GM23338 (cell line): ENCODE measurements at regions not wholly inside any gene's neighbourhood (a gene's known extent, or its start where the extent isn't known, plus 50 kb on each side); places are given as distances from the start of the nearest gene placed in this dataset.
A peak's percentile ranks its signal among the peaks of the same experiment; 100 is the strongest.

ENCODE experiments used
- ATAC-seq: fragments of 200-7000 bp; cut with Tn5 transposase; 3 replicates; pipeline ENCODE4 v1.9.1; 2020
- DNase-seq: peaks from one replicate; pipeline ENCODE4 v3.0.0-alpha.2; 2015; ENCODE audit warnings: low spot score
- H2AFZ ChIP-seq: fragments of 200-600 bp; sonication (generic); 2 replicates; pipeline ENCODE4 v1.8.0; 2016; ENCODE audit warnings: antibody characterized with exemption, mild to moderate bottlenecking, moderate library complexity
- H3F3A ChIP-seq: fragments of 200-600 bp; sonication (generic); replicated peaks from 2 replicates; pipeline ENCODE4 v1.8.0; 2017; ENCODE audit warnings: antibody characterized with exemption, mixed run types, low read depth
- H3K27ac ChIP-seq: fragments of 200-600 bp; sonication (generic); 2 replicates; pipeline ENCODE4 v1.6.1; 2016; ENCODE audit warnings: low read depth
- H3K27me3 ChIP-seq: fragments of 200-600 bp; sonication (generic); 2 replicates; pipeline ENCODE4 v1.8.0; 2016; ENCODE audit warnings: mild to moderate bottlenecking, mixed run types, moderate library complexity; ENCODE audit not compliant: insufficient read depth
- H3K36me3 ChIP-seq: fragments of 200-600 bp; sonication (generic); 2 replicates; pipeline ENCODE4 v1.8.0; 2016; ENCODE audit warnings: mild to moderate bottlenecking; ENCODE audit not compliant: insufficient read depth
- H3K4me1 ChIP-seq: fragments of 200-600 bp; sonication (generic); 2 replicates; pipeline ENCODE4 v1.8.0; 2016; ENCODE audit warnings: mild to moderate bottlenecking, moderate library complexity; ENCODE audit not compliant: insufficient read depth
- H3K4me2 ChIP-seq: fragments of 200-600 bp; sonication (generic); 2 replicates; pipeline ENCODE4 v1.7.1; 2017; ENCODE audit warnings: mixed run types
- H3K4me3 ChIP-seq: fragments of 200-600 bp; sonication (generic); 2 replicates; pipeline ENCODE4 v1.6.1; 2016; ENCODE audit warnings: mixed run types
- H3K79me2 ChIP-seq: fragments of 200-600 bp; sonication (generic); replicated peaks from 2 replicates; pipeline ENCODE4 v1.8.0; 2017; ENCODE audit warnings: mild to moderate bottlenecking; ENCODE audit not compliant: insufficient read depth
- H3K9me2 ChIP-seq: fragments of 200-600 bp; sonication (generic); 2 replicates; pipeline ENCODE4 v1.8.0; 2017; ENCODE audit not compliant: insufficient read depth
- H4K20me1 ChIP-seq: fragments of 200-600 bp; sonication (generic); replicated peaks from 2 replicates; pipeline ENCODE4 v1.8.0; 2017; ENCODE audit warnings: mild to moderate bottlenecking; ENCODE audit not compliant: insufficient read depth
- H3K27ac Mint-ChIP-seq: 2 replicates; pipeline ENCODE4 v1.8.0; 2020; ENCODE audit warnings: inconsistent platforms, mild to moderate bottlenecking, moderate library complexity, mixed read lengths
- H3K27me3 Mint-ChIP-seq: 3 replicates; pipeline ENCODE4 v1.8.0; 2022; ENCODE audit warnings: low read depth, mild to moderate bottlenecking, moderate library complexity, mixed read lengths, inconsistent platforms; ENCODE audit not compliant: insufficient read depth, poor library complexity
- H3K36me3 Mint-ChIP-seq: 3 replicates; pipeline ENCODE4 v1.8.0; 2021; ENCODE audit warnings: low read depth, mild to moderate bottlenecking, inconsistent platforms, moderate library complexity, mixed read lengths
- H3K4me1 Mint-ChIP-seq: 3 replicates; pipeline ENCODE4 v1.8.0; 2020; ENCODE audit warnings: mild to moderate bottlenecking, inconsistent platforms, mixed read lengths
- H3K4me3 Mint-ChIP-seq: 3 replicates; pipeline ENCODE4 v1.8.0; 2021; ENCODE audit warnings: moderate library complexity, mild to moderate bottlenecking, inconsistent platforms, mixed read lengths
- H3K9me3 Mint-ChIP-seq: 3 replicates; pipeline ENCODE4 v1.8.0; 2020; ENCODE audit warnings: moderate library complexity, mild to moderate bottlenecking, inconsistent platforms, mixed read lengths
- CREB1 ChIP-seq: fragments of 250-450 bp; sonication (Bioruptor Pico); IDR thresholded peaks from 2 replicates; pipeline ENCODE4 v1.5.0; 2020; ENCODE audit warnings: low read depth, mild to moderate bottlenecking, moderate library complexity
- EZH2phosphoT487 ChIP-seq: fragments of 200-600 bp; sonication (generic); IDR thresholded peaks from one replicate; pipeline ENCODE4 v1.8.1; 2018; ENCODE audit warnings: antibody characterized with exemption; ENCODE audit not compliant: unreplicated experiment
- STAT1 ChIP-seq: IDR thresholded peaks from one replicate; pipeline ENCODE4 v1.6.1; 2016; ENCODE audit warnings: antibody characterized with exemption; ENCODE audit not compliant: unreplicated experiment
- TF ChIP-seq, protein P1 (sequence below): IDR thresholded peaks from 2 replicates; pipeline ENCODE4 v1.6.1; 2016; ENCODE audit warnings: antibody characterized with exemption
- TF ChIP-seq, protein P2 (sequence below), 2 experiments: fragments of 200-600 bp in 1 of 2; sonication (generic) in 1 of 2; conservative IDR thresholded peaks; 2 replicates each; pipeline versions ENCODE4 v1.5.1 to v1.6.1; 2016 to 2017; ENCODE audit warnings: antibody characterized with exemption in 2 of 2, low read depth in 2 of 2, mild to moderate bottlenecking in 2 of 2, moderate library complexity in 1 of 2
- TF ChIP-seq, protein P3 (sequence below): IDR thresholded peaks from one replicate; pipeline ENCODE4 v1.6.1; 2018; ENCODE audit warnings: antibody characterized with exemption; ENCODE audit not compliant: unreplicated experiment
- TF ChIP-seq, protein P4 (sequence below): fragments of 250-450 bp; sonication (Bioruptor Pico); IDR thresholded peaks from 2 replicates; pipeline ENCODE4 v1.5.0; 2020; ENCODE audit warnings: mild to moderate bottlenecking, moderate library complexity

DNA sequence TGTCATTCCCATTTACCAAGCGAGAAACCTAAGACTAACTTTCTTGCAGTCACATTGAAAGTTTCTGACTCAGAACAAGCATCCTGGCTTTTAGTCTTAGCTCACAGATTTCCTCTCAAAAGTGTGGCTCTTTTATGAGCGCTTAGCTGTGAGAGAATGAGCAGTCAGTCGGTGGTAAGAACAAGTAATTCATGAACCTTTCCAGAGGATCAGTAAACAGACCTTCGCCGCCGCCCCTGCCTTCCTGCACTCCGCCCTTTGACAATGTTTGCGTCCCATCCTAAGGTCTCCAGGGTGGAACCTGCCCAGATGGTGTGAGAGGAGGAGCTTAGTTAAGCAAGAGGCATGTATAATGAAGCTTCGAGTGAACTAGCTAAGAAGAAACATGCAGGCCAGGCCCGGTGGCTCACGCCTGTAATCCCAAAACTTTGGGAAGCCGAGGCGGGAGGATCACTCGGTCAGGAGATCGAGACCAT lies 142.4 kb downstream of the GLUL start:
- Histone ChIP-seq H3K36me3 (no peaks in the 10 kb centered on the region), H3K27me3 (no peaks in the 10 kb centered on the region), H4K20me1 (no peaks in the 10 kb centered on the region), H3K4me1 (no peaks in the 10 kb centered on the region), H2AFZ (no peak overlapping the region), H3K27ac (no peak overlapping the region), H3K79me2 (no peaks in the 10 kb centered on the region), H3F3A (no peaks in the 10 kb centered on the region), H3K4me3 (no peak overlapping the region), H3K9me2 (no peaks in the 10 kb centered on the region), H3K4me2 (no peak overlapping the region)
- H3K27me3 Mint-ChIP-seq = peaks cover 3% of the 10 kb centered on the region
- DNase-seq (no peak), ATAC-seq (peak; percentile 62)
- H3K9me3 Mint-ChIP-seq = no peaks in the 10 kb centered on the region
- H3K4me1 Mint-ChIP-seq = no peaks in the 10 kb centered on the region
- no peak overlapping the region for H3K4me3 Mint-ChIP-seq
- no peaks in the 10 kb centered on the region for H3K36me3 Mint-ChIP-seq
- TF ChIP-seq, protein P1, sequence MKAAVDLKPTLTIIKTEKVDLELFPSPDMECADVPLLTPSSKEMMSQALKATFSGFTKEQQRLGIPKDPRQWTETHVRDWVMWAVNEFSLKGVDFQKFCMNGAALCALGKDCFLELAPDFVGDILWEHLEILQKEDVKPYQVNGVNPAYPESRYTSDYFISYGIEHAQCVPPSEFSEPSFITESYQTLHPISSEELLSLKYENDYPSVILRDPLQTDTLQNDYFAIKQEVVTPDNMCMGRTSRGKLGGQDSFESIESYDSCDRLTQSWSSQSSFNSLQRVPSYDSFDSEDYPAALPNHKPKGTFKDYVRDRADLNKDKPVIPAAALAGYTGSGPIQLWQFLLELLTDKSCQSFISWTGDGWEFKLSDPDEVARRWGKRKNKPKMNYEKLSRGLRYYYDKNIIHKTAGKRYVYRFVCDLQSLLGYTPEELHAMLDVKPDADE = no peak
- TF ChIP-seq, protein P2, sequence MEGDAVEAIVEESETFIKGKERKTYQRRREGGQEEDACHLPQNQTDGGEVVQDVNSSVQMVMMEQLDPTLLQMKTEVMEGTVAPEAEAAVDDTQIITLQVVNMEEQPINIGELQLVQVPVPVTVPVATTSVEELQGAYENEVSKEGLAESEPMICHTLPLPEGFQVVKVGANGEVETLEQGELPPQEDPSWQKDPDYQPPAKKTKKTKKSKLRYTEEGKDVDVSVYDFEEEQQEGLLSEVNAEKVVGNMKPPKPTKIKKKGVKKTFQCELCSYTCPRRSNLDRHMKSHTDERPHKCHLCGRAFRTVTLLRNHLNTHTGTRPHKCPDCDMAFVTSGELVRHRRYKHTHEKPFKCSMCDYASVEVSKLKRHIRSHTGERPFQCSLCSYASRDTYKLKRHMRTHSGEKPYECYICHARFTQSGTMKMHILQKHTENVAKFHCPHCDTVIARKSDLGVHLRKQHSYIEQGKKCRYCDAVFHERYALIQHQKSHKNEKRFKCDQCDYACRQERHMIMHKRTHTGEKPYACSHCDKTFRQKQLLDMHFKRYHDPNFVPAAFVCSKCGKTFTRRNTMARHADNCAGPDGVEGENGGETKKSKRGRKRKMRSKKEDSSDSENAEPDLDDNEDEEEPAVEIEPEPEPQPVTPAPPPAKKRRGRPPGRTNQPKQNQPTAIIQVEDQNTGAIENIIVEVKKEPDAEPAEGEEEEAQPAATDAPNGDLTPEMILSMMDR (conservative IDR thresholded peaks at IDR 0.05; ENCODE audit: low read depth in 2 of 2) = no peak
- TF ChIP-seq, protein P3, sequence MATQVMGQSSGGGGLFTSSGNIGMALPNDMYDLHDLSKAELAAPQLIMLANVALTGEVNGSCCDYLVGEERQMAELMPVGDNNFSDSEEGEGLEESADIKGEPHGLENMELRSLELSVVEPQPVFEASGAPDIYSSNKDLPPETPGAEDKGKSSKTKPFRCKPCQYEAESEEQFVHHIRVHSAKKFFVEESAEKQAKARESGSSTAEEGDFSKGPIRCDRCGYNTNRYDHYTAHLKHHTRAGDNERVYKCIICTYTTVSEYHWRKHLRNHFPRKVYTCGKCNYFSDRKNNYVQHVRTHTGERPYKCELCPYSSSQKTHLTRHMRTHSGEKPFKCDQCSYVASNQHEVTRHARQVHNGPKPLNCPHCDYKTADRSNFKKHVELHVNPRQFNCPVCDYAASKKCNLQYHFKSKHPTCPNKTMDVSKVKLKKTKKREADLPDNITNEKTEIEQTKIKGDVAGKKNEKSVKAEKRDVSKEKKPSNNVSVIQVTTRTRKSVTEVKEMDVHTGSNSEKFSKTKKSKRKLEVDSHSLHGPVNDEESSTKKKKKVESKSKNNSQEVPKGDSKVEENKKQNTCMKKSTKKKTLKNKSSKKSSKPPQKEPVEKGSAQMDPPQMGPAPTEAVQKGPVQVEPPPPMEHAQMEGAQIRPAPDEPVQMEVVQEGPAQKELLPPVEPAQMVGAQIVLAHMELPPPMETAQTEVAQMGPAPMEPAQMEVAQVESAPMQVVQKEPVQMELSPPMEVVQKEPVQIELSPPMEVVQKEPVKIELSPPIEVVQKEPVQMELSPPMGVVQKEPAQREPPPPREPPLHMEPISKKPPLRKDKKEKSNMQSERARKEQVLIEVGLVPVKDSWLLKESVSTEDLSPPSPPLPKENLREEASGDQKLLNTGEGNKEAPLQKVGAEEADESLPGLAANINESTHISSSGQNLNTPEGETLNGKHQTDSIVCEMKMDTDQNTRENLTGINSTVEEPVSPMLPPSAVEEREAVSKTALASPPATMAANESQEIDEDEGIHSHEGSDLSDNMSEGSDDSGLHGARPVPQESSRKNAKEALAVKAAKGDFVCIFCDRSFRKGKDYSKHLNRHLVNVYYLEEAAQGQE = no peak
- no peak for TF ChIP-seq EZH2phosphoT487
- H3K27ac Mint-ChIP-seq = no peak overlapping the region

DNA sequence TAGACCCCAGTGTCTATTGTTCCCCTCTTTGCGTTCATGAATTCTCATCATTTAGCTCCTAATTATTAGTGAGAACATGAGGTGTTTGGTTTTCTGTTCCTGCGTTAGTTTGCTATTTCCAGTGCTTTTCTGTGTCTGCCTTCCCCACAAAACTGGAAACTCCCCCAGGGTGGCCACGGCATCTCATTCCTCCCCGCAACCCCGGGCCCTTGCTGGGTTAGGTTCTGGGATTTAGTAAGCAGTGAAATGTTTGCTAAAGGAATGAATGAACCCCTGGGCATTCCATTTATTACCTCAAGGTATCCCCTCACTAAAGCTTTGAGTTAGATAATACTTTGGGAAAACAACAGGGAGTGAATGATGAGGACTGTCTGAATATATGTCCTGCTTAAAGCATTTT lies 142.9 kb downstream of the GLUL start:
- Histone ChIP-seq H3K4me2 (no peak overlapping the region), H3K27ac (no peak overlapping the region), H3K9me2 (no peaks in the 10 kb centered on the region), H3K27me3 (no peaks in the 10 kb centered on the region), H3K4me1 (no peaks in the 10 kb centered on the region), H2AFZ (no peak overlapping the region), H3F3A (no peaks in the 10 kb centered on the region), H4K20me1 (no peaks in the 10 kb centered on the region), H3K79me2 (no peaks in the 10 kb centered on the region), H3K4me3 (no peak overlapping the region), H3K36me3 (no peaks in the 10 kb centered on the region)
- no peaks in the 10 kb centered on the region for H3K36me3 Mint-ChIP-seq
- H3K9me3 Mint-ChIP-seq = no peaks in the 10 kb centered on the region
- peaks cover 3% of the 10 kb centered on the region for H3K27me3 Mint-ChIP-seq
- no peak overlapping the region for H3K4me3 Mint-ChIP-seq
- no peak for DNase-seq
- no peak for ATAC-seq
- no peaks in the 10 kb centered on the region; the same call in 1 of the 3 replicates for H3K4me1 Mint-ChIP-seq
- no peak overlapping the region for H3K27ac Mint-ChIP-seq
- TF ChIP-seq, protein P1 = no peak
- no peak for TF ChIP-seq CREB1 (CRISPR knock-in tag)
- TF ChIP-seq STAT1 = no peak
- TF ChIP-seq, protein P4, sequence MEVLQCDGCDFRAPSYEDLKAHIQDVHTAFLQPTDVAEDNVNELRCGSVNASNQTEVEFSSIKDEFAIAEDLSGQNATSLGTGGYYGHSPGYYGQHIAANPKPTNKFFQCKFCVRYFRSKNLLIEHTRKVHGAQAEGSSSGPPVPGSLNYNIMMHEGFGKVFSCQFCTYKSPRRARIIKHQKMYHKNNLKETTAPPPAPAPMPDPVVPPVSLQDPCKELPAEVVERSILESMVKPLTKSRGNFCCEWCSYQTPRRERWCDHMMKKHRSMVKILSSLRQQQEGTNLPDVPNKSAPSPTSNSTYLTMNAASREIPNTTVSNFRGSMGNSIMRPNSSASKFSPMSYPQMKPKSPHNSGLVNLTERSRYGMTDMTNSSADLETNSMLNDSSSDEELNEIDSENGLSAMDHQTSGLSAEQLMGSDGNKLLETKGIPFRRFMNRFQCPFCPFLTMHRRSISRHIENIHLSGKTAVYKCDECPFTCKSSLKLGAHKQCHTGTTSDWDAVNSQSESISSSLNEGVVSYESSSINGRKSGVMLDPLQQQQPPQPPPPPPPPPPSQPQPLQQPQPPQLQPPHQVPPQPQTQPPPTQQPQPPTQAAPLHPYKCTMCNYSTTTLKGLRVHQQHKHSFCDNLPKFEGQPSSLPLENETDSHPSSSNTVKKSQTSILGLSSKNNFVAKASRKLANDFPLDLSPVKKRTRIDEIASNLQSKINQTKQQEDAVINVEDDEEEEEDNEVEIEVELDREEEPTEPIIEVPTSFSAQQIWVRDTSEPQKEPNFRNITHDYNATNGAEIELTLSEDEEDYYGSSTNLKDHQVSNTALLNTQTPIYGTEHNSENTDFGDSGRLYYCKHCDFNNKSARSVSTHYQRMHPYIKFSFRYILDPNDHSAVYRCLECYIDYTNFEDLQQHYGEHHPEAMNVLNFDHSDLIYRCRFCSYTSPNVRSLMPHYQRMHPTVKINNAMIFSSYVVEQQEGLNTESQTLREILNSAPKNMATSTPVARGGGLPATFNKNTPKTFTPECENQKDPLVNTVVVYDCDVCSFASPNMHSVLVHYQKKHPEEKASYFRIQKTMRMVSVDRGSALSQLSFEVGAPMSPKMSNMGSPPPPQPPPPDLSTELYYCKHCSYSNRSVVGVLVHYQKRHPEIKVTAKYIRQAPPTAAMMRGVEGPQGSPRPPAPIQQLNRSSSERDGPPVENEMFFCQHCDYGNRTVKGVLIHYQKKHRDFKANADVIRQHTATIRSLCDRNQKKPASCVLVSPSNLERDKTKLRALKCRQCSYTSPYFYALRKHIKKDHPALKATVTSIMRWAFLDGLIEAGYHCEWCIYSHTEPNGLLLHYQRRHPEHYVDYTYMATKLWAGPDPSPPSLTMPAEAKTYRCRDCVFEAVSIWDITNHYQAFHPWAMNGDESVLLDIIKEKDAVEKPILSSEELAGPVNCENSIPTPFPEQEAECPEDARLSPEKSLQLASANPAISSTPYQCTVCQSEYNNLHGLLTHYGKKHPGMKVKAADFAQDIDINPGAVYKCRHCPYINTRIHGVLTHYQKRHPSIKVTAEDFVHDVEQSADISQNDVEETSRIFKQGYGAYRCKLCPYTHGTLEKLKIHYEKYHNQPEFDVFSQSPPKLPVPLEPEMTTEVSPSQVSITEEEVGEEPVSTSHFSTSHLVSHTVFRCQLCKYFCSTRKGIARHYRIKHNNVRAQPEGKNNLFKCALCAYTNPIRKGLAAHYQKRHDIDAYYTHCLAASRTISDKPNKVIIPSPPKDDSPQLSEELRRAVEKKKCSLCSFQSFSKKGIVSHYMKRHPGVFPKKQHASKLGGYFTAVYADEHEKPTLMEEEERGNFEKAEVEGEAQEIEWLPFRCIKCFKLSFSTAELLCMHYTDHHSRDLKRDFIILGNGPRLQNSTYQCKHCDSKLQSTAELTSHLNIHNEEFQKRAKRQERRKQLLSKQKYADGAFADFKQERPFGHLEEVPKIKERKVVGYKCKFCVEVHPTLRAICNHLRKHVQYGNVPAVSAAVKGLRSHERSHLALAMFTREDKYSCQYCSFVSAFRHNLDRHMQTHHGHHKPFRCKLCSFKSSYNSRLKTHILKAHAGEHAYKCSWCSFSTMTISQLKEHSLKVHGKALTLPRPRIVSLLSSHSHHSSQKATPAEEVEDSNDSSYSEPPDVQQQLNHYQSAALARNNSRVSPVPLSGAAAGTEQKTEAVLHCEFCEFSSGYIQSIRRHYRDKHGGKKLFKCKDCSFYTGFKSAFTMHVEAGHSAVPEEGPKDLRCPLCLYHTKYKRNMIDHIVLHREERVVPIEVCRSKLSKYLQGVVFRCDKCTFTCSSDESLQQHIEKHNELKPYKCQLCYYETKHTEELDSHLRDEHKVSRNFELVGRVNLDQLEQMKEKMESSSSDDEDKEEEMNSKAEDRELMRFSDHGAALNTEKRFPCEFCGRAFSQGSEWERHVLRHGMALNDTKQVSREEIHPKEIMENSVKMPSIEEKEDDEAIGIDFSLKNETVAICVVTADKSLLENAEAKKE = no peak
